GM18861 (cell line): ENCODE measurements at regions not wholly inside any gene's neighbourhood (a gene's known extent, or its start where the extent isn't known, plus 50 kb on each side); places are given as distances from the start of the nearest gene placed in this dataset.
"Not testable (repeated sequence)": the region's sequence is repeated elsewhere in the genome, so short reads cannot be mapped to it uniquely, and the experiment has no call there.

Experiments
- ATAC-seq: cut with Tn5 transposase; IDR thresholded peaks from one replicate; pipeline ENCODE4 v1.9.1; 2021; ENCODE audit not compliant: unreplicated experiment

DNA sequence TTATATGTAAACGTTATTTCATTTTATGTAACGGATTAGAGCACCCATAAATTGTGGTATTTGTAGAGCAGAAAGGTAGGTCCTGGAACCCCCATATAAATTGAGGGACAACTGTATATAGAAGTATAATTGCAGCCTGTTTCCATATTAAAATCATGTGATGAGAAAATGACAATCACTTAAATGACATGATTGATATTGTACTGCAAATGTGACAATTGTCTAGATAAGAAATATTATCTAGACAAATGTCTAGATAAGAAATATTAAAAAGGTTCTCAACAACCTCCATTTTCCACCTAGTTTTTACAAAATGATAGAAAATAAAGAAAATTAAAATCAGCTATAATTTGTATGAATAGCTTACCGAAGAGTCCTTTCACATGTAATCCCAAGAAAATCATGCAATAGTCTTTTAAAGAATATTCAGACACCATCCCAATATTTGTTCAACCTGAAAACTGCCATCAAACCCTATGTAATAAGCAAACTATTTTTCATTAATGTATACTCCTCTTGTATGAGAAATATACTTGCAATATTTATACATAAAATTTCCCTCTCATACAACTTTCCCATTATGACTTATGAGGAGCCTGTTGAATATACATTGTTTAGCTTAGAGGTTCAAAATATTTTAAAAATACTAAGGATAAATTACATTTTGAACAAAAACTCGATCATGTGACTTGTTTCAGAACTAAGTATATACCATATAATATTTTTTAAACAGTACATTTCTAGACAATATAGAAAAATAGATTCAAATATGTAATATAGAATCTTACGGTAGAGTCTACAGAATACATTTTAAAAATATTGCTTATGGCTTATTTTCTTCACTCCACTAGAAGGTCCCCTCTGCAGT lies 153.2 kb downstream of the CRPPA start:
- ATAC-seq: no peak

DNA sequence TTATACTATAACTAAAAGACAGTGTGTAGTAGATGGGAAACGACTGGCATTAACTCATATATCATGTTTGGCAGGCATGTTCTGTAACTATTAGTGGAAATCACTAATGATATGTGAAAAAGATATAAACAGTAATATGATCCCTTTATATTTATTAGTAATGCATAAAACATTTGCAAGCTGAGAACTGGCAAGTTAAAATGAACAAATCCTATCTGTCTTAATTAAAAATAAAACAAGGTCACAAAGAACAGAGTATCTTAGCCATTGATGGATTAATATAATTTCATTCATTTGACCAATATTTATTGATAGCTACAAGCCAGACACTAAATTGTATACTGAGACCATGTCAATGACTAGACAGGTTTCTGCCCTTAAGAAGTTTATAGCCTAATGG lies 154.5 kb downstream of the CRPPA start:
- no peak for ATAC-seq

DNA sequence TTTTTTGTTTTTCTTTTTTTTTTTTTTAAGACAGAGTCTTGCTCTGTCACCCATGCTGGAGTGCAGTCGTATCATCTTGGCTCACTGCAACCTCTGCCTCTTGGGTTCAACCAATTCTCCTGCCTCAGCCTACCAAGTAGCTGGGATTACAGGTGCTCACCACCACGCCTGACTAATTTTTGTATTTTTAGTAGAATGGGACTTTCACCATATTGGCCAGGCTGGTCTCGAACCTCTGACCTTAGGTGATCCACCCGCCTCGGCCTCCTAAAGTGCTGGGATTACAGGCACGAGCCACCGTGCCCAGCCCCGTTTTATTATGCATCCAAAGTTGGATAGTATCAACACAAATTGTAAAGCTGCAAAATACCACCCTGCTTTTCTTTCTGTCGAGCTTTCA lies 154.9 kb downstream of the CRPPA start:
- ATAC-seq: not testable (repeated sequence)

DNA sequence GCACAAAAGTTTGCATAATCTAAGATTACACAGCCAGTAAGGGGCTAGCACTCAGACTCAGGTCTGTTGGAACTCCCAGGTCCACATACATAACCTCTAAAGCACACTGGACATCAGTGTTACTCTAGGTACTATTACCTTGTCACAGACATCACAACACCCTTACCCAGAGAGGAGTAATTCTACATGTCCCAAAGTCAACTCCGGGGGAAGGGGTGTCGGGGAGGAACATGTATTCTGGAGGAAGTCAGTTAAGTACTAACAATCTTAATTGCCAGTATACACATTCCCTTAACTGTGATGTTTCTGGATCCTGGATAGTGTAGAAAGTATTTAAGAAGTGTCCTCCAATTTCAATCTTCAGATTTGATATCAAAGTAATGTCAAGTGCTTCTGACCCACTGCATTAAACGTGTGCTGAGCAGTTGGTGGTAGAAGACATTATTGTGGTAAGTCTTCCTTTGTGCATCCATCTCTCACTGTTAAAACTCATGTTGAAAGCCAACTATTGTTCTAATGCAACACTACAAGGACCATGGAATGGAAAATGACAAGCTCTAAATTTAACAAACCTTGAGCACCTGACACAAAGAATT lies 155.4 kb downstream of the CRPPA start:
- no peak for ATAC-seq

DNA sequence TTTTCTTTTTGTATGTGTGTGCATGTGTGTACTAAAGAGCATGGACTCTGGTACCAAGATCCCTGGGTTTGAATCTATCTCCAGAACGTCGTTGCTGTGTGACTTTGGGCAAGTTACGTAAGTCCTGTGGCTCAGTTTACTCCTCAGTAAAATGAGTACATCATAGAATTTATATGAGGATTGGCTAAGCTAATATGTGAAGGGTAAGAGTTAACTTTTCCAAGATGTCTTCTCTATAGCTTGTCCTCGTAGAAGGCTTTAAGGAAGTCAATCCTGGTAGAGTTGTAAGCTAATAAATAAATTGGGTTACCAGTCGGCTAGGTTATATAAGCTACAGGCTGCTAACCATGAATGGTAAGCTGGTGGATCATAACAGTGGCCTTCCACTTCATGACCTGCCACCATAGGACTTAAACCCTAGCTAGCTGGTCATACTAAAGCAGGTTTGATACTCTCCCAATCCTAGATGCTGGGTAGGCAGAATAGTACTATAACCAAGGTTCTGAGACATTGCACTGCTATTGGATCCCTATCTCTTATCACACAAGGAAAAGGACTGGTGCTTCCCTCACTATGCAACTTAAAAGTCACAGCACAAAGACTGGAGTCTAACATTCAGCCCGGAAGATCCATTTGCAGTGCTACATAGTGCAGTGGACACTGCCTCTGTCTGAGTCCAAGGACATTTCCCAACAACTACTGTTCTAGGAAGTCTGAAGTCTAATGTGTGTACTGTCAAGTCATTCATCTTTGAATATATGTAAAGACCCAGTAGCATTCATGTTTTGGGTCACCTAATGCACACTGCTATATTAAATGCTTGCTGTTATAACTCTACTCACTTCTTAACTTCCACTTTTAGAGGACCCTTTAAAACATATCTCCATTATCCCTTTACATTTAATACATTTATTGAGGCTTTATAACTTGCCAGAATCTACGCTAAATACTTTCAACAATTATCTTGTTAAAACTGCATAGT lies 156.2 kb downstream of the CRPPA start:
- no peak for ATAC-seq

DNA sequence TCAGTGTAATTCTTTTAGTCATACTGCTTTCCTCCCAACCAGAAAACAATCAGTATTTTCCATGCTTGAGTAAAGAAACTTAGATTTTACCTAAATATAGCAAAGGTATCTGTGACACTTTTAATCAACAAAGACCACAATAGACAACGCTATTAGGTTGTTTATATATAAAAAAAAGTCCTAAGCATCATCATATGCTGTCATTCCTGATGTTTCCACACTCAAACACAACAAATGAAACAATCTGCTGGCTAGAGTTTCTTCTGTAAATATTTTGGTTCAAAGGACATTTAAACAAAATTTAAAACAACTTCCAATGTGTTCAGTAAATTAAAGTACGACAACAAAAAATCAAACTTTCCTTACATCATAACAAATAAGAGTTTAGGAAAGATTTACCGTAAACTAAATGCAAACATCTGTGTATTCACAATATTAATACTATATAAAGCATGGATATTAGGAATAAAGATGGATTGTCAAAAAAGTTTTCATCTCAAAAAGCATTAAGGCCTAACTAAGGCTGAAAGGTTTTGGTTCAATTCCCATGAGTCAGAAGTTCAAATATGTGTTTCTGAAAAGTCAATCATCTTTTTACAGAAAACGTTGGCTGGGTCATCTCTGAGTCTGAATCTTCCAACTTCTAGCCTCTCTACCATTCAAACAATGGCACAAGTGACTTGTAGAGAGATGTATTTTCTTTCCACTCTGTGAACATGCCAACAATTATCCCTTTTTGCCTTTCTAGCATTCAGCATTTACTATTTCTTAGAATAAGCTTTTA lies 157.1 kb downstream of the CRPPA start:
- no peak for ATAC-seq

DNA sequence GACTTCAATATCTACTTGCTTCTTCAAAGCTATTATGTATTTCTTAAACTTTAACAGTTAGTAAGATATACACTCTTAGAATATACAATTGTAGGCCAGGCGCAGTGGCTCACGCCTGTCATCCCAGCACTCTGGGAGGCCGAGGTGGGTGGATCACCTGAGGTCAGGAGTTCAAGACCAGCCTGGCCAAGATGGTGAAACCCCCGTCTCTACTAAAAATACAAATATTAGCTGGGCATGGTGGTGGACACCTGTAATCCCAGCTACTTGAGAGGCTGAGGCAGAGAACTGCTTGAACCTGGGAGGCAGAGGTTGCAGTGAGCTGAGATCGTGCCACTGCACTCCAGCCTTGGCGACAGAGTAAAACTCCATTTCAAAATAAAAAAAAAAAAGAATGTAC lies 158.0 kb downstream of the CRPPA start:
- not testable (repeated sequence) for ATAC-seq

DNA sequence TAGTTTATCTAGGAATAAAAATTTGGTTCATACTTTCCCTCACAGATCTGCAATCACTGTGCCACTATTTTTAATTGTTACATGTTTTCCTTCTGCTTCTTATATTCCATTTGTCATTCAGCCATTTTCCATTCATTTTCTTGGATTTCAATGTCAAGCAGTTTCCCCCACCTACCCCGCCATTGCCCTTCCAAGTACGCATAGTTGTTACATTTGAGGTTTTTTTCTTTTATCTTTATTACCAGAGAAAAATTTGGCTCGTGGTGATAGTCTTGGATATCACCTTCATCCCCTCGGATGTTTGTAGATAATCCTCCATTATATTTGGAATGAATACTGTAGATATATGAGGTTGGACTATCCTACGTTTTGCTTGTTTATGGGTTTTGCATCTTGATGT lies 159.7 kb downstream of the CRPPA start:
- ATAC-seq: no peak

DNA sequence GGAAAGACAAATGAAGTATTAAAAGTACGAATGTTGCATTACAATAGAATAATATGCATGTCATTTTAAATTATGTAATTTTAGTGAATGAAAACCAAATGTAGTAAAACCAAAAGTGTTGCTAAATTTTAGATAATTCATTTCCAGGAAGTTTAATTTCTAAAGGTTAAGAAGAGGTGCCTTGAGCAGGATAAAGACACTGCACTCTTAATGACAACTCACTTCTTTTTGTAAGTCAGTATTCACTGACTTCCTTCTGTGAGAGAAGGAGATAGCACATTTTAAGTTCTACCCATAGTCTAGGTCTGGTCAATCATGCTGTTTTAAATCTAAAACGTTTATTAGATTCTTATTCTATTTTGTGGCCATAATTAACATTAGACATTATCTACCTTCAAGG lies 160.2 kb downstream of the CRPPA start:
- ATAC-seq: no peak

DNA sequence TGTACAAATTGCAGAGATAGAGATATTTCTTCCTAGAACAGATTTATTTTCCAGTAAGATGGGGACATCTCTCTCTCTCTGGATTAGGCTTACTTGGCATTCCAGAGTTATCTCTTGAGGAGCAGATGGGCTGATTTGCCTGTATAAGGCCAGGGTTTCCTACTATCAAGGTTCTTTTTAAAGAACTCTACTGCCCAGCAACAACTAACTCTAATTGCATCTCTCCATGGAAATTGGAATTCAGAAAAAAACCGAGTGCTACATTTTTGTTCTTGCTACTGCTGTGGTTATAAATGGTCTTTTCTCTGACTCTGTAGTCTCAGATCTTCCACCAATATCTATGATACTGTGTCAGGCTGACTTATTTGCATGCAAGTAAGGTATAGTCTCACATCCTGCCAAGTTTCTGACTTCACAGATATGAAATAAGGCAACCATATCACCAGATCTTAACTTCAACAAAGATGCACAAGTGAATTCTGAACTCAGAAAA lies 161.1 kb downstream of the CRPPA start:
- ATAC-seq: peak; percentile 56

DNA sequence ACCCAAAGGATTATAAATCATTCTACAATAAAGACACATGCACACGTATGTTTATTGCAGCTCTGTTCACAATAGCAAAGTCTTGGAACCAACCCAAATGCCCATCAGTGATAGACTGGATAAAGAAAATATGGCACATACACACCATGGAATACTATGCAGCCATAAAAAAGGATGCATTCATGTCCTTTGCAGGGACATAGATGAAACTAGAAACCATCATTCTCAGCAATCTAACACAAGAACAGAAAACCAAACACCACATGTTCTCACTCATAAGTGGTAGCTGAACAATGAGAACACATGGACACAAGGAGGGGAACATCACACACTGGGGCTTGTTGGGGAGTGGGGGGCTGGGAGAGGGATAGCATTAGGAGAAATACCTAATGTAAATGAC lies 164.9 kb downstream of the CRPPA start:
- not testable (repeated sequence) for ATAC-seq

DNA sequence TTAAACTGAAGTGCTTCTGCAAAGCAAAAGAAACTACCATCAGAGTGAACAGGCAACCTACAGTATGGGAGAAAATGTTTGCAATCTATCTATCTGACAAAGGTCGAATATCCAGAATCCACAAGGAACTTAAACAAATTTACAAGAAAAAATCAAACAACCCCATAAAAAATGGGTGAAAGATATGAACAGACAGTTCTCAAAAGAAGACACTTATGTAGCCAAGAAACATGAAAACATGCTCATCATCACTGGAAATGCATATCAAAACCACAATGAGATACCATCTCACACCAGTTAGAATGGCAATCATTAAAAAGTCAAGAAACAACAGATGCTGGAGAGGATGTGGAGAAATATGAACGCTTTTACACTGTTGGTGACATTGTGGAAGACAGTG lies 165.4 kb downstream of the CRPPA start:
- ATAC-seq: not testable (repeated sequence)

DNA sequence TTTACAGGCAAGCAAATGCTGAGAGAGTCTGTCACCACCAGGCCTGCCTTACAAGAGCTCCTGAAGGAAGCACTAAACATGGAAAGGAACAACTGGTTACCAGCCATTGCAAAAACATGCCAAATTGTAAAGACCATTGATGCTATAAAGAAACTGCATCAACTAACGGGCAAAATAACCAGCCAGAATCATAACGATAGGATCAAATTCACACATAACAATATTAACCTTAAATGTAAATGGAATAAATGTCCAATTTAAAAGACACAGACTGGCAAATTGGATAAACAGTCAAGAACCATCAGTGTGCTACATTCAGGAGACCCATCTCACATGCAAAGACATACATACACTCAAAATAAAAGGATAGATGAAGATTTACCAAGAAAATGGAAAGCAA lies 170.7 kb downstream of the CRPPA start:
- ATAC-seq: not testable (repeated sequence)

DNA sequence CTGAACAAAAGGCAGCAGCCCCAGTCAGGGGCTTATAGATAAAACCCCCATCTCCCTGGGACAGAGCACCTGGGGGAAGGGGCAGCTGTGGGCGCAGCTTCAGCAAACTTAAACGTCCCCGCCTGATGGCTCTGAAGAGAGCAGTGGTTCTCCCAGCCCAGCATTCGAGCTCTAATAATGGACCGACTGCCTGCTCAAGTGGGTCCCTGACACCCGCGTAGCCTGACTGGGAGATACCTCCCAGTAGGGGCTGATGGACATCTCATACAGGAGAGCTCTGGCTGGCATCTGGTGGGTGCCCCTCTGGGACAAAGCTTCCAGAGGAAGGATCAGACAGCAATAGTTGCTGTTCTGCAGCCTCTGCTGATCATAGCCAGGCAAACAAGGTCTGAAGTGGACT lies 172.1 kb downstream of the CRPPA start:
- ATAC-seq: not testable (repeated sequence)

DNA sequence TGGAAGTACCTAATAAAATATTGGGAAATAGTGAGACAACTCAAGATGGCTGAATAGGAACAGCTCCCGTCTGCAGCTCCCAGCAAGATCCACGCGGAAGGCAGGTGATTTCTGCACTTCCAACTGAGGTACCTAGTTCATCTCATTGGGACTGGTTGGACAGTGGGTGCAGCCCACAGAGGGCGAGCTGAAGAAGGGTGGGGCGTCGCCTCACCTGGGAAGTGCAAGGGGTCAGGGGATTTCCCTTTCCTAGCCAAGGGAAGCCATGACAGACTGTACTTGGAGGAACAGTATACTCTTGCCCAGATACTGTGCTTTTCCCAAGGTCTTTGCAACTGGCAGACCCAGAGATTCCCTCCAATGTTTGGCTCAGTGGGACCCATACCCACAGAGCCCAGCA lies 172.8 kb downstream of the CRPPA start:
- not testable (repeated sequence) for ATAC-seq

DNA sequence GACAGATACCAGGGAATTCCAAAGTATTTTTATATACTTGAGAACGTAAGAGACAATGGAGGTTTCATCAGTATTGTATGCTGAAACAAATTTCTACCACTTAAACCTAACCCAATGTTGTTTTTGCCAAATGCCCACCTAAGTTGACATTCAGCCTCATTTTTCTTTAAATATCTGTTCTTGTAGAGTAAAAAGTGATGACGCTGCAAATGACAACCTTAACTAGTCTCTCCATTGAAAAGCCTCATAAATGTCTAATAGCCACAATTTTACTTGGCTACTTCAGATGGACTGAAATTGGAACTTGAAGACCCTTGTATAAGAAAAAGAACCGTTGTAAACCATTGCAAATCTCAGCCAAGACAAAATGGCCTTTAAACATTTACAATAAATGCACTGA lies 176.9 kb downstream of the CRPPA start:
- no peak for ATAC-seq

DNA sequence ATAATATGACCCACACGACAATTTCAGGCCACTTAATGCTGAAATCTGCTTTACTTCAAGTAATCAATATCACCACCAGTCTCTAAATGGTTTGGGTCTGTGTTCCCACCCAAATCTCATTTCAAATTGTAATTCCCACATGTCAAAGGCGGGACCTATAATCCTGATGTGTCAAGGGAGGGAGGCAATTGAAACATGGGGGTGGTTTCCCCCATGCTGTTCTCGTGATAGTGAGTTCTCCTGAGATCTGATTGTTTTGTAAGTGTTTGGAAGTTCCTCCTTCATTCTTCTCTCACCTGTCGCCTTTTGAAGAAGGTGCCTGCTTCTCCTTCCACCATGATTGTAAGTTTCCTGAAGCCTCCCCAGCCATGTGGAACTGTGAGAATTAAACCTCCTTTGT lies 178.4 kb downstream of the CRPPA start:
- no peak for ATAC-seq

DNA sequence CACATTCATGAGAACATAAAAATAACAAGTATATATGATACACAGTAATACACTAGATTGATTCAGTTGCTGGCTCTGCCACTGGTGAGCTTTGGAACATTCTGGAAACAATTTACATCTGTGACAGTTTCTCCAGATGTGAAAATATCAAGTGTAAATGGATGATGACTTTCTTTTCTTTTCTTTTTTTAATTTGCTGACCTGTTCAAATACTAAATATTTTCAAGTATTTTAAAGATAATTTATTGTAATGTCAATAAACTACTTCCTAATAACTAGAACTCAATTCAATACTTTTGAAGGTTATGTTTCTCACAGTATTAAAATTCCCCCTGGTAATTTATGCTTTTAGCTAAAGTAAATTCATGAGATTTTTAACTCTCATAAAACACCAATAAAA lies 180.3 kb downstream of the CRPPA start:
- ATAC-seq: no peak

DNA sequence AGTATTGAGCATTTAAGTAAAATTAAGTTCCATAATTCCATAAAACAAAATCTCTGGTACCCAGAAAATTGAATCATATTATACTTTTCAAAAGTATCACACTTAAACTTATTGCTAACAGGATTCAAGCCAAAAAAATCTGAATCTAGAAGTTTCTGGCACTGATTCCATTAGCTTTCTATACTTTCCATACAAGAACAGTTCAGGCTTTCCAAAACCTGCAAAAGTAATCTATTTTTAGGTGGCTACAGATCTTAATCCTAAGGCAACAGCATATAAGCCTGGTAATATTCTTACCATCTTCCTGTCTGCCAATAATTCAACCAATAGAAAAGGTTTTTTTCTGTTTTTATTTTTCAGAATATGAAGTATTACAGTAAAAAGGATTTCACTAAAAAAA lies 185.0 kb downstream of the CRPPA start:
- no peak for ATAC-seq
